Cardiac septum (tissue), 1 donor: ENCODE measurements at regions not wholly inside any gene's neighbourhood (a gene's known extent, or its start where the extent isn't known, plus 50 kb on each side); places are given as distances from the start of the nearest gene placed in this dataset.

Source experiments
- DNase-seq: peaks from one replicate; pipeline ENCODE4 v3.0.0-alpha.2; 2020; ENCODE audit warnings: low spot score
- intact Hi-C: fragments of 100-400 bp; cut with DNase I; formaldehyde crosslinking; loops from one replicate; pipeline ENCODE4 v1.14.0; 2022
- donor health status: DM: no; HTN: no; CAD: no.

GRCh38 chr10:121302541-121303180, 295.6 kb downstream of the FGFR2 start:
- intact Hi-C loops, result no loop called here
- no peak for DNase-seq

DNA sequence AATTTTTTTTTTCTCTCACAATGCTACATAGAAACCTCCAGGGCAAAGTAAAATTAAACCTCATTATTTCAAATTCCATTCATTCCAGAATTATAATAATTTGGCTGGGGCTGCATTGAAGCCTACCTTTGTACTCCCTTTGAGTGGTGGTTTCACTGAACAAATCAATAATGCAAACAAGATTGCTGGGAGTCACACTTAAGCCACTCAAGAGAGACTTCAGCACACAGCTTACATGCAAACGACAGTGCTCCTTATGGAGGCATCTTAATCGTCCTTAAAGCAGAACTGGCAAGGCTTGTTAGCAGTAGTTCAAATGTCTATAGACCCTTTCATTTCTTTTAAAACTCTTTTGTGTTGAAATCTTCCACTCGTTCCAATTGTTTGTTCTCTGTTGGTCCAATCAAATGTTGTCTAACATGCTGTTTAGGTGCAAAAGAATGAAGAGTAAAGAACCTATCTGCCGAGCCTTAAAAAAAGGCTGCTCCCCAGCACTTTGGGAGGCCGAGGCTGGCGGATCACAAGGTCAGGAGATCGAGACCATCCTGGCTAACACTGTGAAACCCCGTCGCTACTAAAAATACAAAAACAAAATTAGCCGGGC, 294.9 kb downstream of the FGFR2 start:
- intact Hi-C loops, result no loop called here
- DNase-seq, result no peak

DNA sequence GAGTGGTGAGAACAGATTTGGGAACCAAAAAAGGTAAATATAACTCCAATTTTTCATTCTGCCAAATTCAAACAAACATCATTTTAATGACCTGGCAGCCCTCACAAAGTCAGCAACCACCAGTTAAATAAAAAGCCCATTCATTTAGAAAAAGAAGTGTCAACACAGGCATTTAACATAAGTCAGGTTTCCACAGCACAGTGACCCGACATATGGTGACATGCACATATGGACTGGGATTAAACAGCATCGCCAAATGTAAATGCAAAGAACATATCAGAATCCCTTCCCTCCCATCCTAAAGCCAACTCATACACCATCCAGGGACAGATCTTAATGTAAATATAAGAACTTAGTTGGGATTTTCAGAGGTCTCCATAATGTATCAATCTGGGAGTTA, 293.2 kb downstream of the FGFR2 start:
- intact Hi-C loops, result no loop called here
- no peak for DNase-seq

GRCh38 chr10:121306159-121306673, 292.0 kb downstream of the FGFR2 start:
- no peak for DNase-seq
- intact Hi-C loops, result no loop called here

- intact Hi-C loops, result no loop called here
- DNase-seq, result no peak
These were observed 290.7 kb downstream of the FGFR2 start for GRCh38 chr10:121307411-121307980.

- intact Hi-C loops, result no loop called here
These were observed 290.2 kb downstream of the FGFR2 start for GRCh38 chr10:121308020-121308419.

DNA sequence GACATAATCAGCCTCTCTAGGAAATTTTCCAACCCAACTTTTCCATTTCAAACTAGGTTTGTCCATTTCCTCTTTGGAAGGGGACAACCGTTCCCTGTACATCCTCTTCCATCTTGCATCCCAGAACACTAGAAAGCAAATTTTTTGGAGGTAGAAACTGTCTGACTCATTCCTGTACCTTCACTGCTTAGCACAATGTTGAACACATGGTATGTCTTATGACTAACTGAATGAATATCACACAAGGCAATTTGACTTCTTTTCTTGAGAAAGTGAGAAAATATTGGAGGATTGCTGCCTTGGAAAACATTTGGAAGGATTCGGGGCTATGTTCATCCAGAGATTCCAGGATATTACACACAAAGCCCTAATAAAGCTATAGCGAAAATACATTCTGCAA, 289.1 kb downstream of the FGFR2 start:
- intact Hi-C loops, result no loop called here
- no peak for DNase-seq

More at GRCh38 chr10:121308020-121308419, 290.2 kb downstream of the FGFR2 start:
- no peak for DNase-seq

DNA sequence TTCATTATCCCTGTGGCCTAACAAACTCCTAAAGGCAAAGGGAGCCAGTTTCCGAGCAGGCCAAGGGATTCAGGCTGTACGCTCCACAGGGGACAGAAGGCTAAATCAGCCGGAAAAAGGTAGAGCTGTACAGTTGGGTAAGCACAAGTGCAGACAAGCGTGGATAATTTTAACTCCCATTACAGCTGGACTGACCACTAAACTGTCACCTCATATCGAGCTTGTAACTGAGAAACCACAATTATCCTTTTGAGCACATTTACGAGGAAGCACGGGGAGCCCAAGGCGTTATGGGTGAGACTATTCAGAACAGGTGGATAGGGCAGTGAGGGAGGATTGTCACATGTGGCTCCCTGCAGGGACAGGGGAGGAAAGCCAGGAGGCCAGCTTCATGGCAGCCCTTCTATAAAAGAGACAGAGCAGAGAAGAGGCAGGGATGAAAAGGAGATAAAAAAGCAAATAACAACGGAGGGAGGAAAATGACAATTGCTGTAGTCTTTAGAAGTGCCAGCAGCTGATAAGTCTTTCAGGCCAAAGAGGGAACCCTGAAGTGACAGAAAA, 288.0 kb downstream of the FGFR2 start:
- DNase-seq, result no peak
- intact Hi-C loops, result no loop called here

DNA sequence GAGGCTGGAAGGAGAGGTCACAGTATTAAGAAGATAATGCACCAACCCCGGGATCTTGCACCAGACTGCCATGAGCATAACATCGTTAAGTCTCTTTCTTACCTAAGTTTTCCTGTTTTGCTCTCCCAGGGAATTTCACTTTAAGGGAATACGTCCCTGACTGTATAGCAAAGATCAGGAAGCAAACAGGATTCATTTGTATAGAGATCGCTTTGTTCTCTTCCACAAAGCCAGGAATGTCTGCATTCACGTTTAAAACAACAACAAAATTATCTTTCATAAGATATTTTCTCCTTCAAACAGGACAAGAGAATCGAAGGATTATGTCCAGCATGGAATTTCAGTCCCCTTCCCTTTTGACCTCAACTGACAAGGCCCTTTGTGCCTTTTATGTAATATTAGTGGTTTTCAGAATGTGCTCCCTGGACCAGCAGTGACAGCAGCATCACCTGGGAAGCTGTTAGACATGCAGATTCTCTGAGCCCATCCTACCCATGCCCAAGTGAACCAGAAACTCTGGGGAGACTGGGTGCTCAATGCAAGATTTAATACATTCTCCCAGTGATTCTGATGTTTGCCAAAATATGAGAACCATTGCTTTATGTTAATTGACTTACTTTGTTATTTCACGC, 286.3 kb downstream of the FGFR2 start:
- no peak for DNase-seq
- intact Hi-C loops, result no loop called here

- intact Hi-C loops, result no loop called here
- DNase-seq, result no peak
These were observed 285.7 kb downstream of the FGFR2 start for GRCh38 chr10:121312587-121312986.

GRCh38 chr10:121313119-121313875, 284.9 kb downstream of the FGFR2 start:
- DNase-seq, result no peak

DNA sequence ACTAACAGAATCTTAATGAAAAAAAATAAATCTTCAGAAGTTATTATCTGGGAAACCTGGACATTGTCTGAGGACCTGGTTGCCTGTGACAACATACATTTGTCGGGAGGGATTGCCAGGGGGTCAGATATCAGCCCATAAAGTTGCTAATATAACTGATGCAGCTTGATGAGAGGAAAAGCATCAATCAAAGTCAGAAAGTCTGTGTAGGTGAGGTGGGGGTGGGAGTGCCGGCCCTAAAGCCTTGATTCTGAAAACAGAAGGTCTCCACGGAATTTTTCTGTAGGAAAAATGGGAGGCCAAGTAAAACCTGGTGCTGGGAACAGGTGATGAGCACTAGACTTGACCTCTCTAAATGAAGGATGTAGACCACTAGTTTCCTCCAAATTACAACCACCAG, 281.8 kb downstream of the FGFR2 start:
- intact Hi-C loops, result no loop called here

More at GRCh38 chr10:121313119-121313875, 284.9 kb downstream of the FGFR2 start:
- intact Hi-C loops, result no loop called here

GRCh38 chr10:121317374-121317773, 280.9 kb downstream of the FGFR2 start:
- no peak for DNase-seq
- intact Hi-C loops, result no loop called here

More for the DNA sequence above, 281.8 kb downstream of the FGFR2 start:
- no peak for DNase-seq

DNA sequence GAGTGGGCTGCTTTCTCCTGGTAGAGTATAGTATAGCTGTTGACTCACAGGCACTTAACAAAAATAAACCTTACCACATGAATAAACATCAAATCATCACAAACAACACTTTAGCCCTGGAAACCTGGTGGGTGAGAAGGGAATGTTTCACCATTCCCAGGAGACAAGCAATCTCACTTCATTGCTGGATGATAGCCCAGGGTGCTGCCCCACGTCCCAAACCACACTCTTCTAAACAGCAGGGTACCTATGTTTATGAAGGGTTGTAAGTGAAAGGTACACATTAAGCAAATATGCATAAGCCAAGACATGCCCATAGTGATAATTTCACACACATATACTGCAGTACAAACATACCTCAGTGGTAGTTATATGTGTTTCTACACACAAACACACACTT, 276.2 kb downstream of the FGFR2 start:
- DNase-seq, result no peak

DNA sequence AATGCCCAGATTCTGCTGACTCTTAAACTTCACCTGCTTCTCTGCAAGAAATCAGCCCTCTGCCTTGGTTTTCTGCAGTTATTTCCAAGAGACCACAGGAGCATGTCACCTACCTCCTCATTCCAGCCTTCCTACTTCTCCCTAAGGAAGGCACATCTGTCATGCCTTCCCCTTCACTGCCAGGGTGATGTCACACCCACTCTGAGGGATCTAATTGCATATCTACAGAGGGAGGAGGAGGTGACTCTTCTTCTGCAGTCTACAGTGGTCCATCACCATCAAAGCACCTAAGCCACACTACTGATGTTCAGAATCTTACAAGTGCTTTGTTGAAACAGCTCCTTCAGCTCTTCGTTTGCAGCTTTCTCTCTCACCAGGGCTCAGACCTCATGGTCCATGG, 275.5 kb downstream of the FGFR2 start:
- no peak for DNase-seq
- intact Hi-C loops, result no loop called here

More for the DNA sequence above, 276.2 kb downstream of the FGFR2 start:
- intact Hi-C loops, result no loop called here

GRCh38 chr10:121323443-121323842, 274.8 kb downstream of the FGFR2 start:
- DNase-seq, result no peak
- intact Hi-C loops, result no loop called here

GRCh38 chr10:121324678-121325213, 273.5 kb downstream of the FGFR2 start:
- DNase-seq, result no peak
- intact Hi-C loops, result no loop called here

- no peak for DNase-seq
- intact Hi-C loops, result no loop called here
These were observed 272.6 kb downstream of the FGFR2 start for GRCh38 chr10:121325490-121326231.

DNA sequence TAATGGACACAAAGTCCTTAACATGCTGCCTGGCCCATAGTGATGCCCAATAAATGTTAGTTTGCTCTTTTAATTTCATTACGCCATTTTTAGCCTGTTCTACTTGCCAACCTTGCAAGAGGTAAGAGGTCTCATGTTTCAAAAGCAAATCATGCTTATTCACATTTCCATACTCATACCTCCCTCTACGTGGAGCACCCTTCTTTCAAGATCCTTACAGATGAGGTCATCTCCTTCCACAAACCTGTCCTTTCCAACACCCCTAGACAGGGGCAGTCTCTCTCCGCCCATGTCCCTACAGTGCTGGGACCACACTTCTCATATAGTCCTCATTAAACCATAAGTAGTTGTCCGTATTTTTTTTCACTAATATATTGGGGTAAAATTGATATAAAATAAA, 271.3 kb downstream of the FGFR2 start:
- DNase-seq, result no peak
- intact Hi-C loops, result no loop called here
